ENCODE measurements at regions not wholly inside any gene's neighbourhood (a gene's known extent, or its start where the extent isn't known, plus 50 kb on each side); places are given as distances from the start of the nearest gene placed in this dataset.

GRCh38 chr7:84812021-84812420 lies 374.8 kb downstream of the SEMA3D start:
- TF ChIP-seq CTCF (conservative IDR thresholded peaks at IDR 0.05; ENCODE audit: low read length) = no peak
- no peak for TF ChIP-seq EZH2phosphoT487 (IDR thresholded peaks at IDR 0.05; ENCODE audit: borderline replicate concordance)

Data from Loucy (cell line).